Fibroblast of mammary gland (primary cell): ENCODE measurements at regions not wholly inside any gene's neighbourhood (a gene's known extent, or its start where the extent isn't known, plus 50 kb on each side); places are given as distances from the start of the nearest gene placed in this dataset.

Source experiments
- DNase-seq: peaks from one replicate; pipeline ENCODE4 v3.0.0-alpha.2; 2010; ENCODE audit warnings: low read depth
- H3K4me3 ChIP-seq: 2 replicates; pipeline ENCODE4 v1.5.1; 2011; ENCODE audit warnings: low read depth, mild to moderate bottlenecking, low read length, moderate library complexity; ENCODE audit not compliant: control insufficient read depth
- CTCF ChIP-seq: conservative IDR thresholded peaks from 2 replicates; pipeline ENCODE4 v1.5.1; 2011; ENCODE audit warnings: low read depth, low read length, inconsistent platforms; ENCODE audit not compliant: control insufficient read depth, insufficient read depth

GRCh38 chr1:67607286-67607685 is 77.7 kb upstream of the GADD45A start:
- TF ChIP-seq CTCF = no peak
- no peak for DNase-seq
- H3K4me3 ChIP-seq = no peak overlapping the region

GRCh38 chr1:67607699-67608098 is 77.3 kb upstream of the GADD45A start:
- no peak for DNase-seq
- no peak for TF ChIP-seq CTCF
- H3K4me3 ChIP-seq = no peak overlapping the region

GRCh38 chr1:67608661-67609576 is 76.1 kb upstream of the GADD45A start:
- DNase-seq = no peak

GRCh38 chr1:67609577-67610341 is 75.2 kb upstream of the GADD45A start:
- DNase-seq = no peak
- H3K4me3 ChIP-seq = no peak overlapping the region
- no peak for TF ChIP-seq CTCF

More at GRCh38 chr1:67608661-67609576, 76.1 kb upstream of the GADD45A start:
- H3K4me3 ChIP-seq = no peak overlapping the region
- TF ChIP-seq CTCF = no peak

GRCh38 chr1:67610450-67610849 is 74.6 kb upstream of the GADD45A start:
- no peak for DNase-seq
- TF ChIP-seq CTCF = no peak
- no peak overlapping the region for H3K4me3 ChIP-seq

GRCh38 chr1:67611846-67612245 is 73.2 kb upstream of the GADD45A start:
- no peak for TF ChIP-seq CTCF
- H3K4me3 ChIP-seq = no peak overlapping the region
- DNase-seq = peak; percentile 38
